Cardiac muscle cell (in vitro differentiated cells and primary cell): ENCODE measurements at regions not wholly inside any gene's neighbourhood (a gene's known extent, or its start where the extent isn't known, plus 50 kb on each side); places are given as distances from the start of the nearest gene placed in this dataset.

ENCODE experiments used
- DNase-seq, 2 donors: peaks; one replicate each; pipeline versions ENCODE4 v3.0.0 to v3.0.0-alpha.2; 2010 to 2017; ENCODE audit warnings: low read depth in 1 of 2, low spot score in 1 of 2
- H3K27ac ChIP-seq: fragments of 200-600 bp; sonication (generic); 2 replicates; pipeline ENCODE4 v1.5.1; 2016
- H3K27me3 ChIP-seq: fragments of 200-600 bp; sonication (generic); 2 replicates; pipeline ENCODE4 v1.6.0; 2016; ENCODE audit warnings: control low read depth
- H3K36me3 ChIP-seq: fragments of 200-600 bp; sonication (generic); 2 replicates; pipeline ENCODE4 v1.5.1; 2016; ENCODE audit warnings: control low read depth
- H3K4me1 ChIP-seq: fragments of 200-600 bp; sonication (generic); 2 replicates; pipeline ENCODE4 v1.8.1; 2017; ENCODE audit warnings: low read depth, mild to moderate bottlenecking, mixed run types
- H3K4me3 ChIP-seq: fragments of 200-600 bp; sonication (generic); 2 replicates; pipeline ENCODE4 v1.5.1; 2016; ENCODE audit warnings: mild to moderate bottlenecking
- H3K9me3 ChIP-seq: fragments of 200-600 bp; sonication (generic); 2 replicates; pipeline ENCODE4 v1.5.1; 2017; ENCODE audit warnings: low read depth, mild to moderate bottlenecking, control low read depth
- TF ChIP-seq, protein P1 (sequence below): IDR thresholded peaks from 2 replicates; pipeline ENCODE4 v1.5.1; 2012; ENCODE audit warnings: low read depth, mild to moderate bottlenecking, low read length

DNA sequence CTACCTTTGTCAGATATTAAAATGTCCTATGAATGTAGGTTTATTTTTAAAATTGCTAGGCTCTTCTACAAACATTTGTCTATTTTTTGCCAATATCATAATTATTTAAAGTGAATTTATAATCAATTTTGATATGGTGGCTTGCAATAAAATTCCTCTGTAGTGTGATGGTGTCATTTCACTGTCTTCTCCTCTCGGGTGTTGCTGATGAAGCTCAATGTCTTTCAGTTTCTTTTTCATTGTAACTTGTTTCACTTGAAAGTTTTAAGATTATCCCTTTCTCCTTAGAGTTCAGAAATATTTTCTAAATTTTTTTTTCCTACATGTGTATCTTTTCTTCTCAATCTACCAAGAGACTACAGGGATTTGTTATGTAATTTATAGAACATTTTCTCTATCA lies 267.1 kb upstream of the EDNRB start:
- Histone ChIP-seq H3K9me3 (no peaks in the 10 kb centered on the region), H3K27me3 (no peaks in the 10 kb centered on the region), H3K27ac (no peak overlapping the region), H3K4me3 (no peak overlapping the region), H3K36me3 (no peaks in the 10 kb centered on the region), H3K4me1 (no peaks in the 10 kb centered on the region)
- TF ChIP-seq, protein P1, sequence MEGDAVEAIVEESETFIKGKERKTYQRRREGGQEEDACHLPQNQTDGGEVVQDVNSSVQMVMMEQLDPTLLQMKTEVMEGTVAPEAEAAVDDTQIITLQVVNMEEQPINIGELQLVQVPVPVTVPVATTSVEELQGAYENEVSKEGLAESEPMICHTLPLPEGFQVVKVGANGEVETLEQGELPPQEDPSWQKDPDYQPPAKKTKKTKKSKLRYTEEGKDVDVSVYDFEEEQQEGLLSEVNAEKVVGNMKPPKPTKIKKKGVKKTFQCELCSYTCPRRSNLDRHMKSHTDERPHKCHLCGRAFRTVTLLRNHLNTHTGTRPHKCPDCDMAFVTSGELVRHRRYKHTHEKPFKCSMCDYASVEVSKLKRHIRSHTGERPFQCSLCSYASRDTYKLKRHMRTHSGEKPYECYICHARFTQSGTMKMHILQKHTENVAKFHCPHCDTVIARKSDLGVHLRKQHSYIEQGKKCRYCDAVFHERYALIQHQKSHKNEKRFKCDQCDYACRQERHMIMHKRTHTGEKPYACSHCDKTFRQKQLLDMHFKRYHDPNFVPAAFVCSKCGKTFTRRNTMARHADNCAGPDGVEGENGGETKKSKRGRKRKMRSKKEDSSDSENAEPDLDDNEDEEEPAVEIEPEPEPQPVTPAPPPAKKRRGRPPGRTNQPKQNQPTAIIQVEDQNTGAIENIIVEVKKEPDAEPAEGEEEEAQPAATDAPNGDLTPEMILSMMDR: no peak
- no peak for DNase-seq

DNA sequence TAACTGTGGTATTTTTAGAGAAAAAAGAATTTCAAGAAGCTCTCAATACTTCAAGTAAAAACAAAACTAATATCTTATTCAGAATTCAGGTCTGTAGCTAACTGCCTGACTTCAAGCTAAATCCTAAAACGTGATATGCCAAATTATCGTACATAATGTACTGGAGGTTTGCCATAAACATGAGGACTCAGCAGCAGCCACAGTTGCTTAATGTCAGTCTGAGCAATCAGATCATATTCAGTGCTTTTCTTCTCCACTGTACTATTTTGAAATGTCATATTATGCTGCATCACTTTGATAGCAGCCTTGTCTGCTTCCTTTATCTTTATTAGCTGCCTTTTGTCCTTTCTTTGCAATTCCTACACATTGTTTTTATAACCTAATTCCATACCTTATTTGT lies 265.1 kb upstream of the EDNRB start:
- TF ChIP-seq, protein P1: no peak
- H3K27me3 ChIP-seq: no peaks in the 10 kb centered on the region

DNA sequence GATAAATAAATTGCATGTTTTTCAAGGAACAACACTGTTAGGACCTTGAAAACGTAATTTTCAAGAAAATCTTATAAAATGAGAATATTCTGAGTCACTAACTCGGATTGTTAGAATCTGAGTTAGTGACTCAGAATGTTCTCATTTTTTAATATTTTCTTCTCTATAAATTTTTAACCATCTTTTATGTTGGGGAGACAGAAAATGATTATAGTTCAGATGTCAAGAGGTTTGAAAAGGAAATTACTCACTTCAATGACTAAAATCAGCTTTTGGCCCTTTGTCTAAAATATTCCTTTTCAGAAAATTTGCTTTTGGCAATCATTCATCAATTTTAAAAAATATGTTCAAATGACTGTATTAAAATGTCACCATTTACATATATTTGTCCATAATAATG lies 264.2 kb upstream of the EDNRB start:
- TF ChIP-seq, protein P1: no peak

More for the DNA sequence above, 265.1 kb upstream of the EDNRB start:
- DNase-seq: peak in 1 of 2 donors; percentile 13
- Histone ChIP-seq H3K27ac (no peak overlapping the region), H3K4me3 (no peak overlapping the region), H3K4me1 (no peaks in the 10 kb centered on the region), H3K9me3 (no peaks in the 10 kb centered on the region), H3K36me3 (no peaks in the 10 kb centered on the region)

DNA sequence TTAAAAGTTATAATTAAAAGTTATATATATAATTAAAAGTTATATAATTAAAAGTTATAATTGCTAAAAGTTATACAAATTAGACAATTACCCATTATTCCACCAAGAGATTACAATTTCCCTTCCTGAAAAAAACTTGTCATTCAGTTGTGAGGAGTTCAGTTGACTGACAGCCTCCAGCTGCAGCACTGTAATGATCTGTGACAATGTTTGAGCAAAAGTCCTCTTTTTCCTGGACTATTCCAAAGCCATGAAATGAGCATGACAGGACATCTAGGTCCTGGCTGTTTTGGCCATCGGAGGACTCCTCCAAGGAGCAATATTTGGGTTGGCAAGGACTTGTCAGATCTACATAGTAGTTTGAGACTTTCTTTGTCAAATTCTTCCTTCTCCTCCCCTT lies 258.7 kb upstream of the EDNRB start:
- no peaks in the 10 kb centered on the region for H3K9me3 ChIP-seq
- TF ChIP-seq, protein P1: no peak
- no peaks in the 10 kb centered on the region for H3K36me3 ChIP-seq
- H3K4me1 ChIP-seq: no peaks in the 10 kb centered on the region
- no peaks in the 10 kb centered on the region for H3K27me3 ChIP-seq
- DNase-seq: no peak
- no peak overlapping the region for H3K4me3 ChIP-seq
- H3K27ac ChIP-seq: no peak overlapping the region

More for the DNA sequence above, 264.2 kb upstream of the EDNRB start:
- no peak overlapping the region for H3K4me3 ChIP-seq
- no peak overlapping the region for H3K27ac ChIP-seq
- no peaks in the 10 kb centered on the region for H3K4me1 ChIP-seq
- H3K9me3 ChIP-seq: no peaks in the 10 kb centered on the region
- no peak for DNase-seq
- no peaks in the 10 kb centered on the region for H3K27me3 ChIP-seq
- no peaks in the 10 kb centered on the region for H3K36me3 ChIP-seq

DNA sequence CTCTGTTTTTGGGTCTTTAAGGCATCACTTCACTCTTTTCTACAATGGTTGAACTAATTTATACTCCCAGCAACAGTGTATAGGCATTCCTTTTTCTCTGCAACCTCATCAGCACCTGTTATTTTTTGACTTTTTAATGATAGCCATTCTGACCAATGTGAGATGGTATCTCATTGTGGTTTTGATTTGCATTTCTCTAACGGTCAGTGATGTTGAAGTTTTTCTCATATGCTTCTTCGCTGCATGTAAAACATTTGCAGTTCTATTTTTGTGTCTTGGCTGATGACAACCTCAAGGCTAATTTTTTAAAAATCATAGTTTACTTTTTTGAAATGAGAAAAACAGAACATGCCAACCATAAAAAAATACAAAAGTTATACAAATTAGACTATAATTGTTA lies 258.2 kb upstream of the EDNRB start:
- no peak for DNase-seq
- TF ChIP-seq, protein P1: no peak
- Histone ChIP-seq H3K9me3 (no peaks in the 10 kb centered on the region), H3K27me3 (no peaks in the 10 kb centered on the region), H3K27ac (no peak overlapping the region), H3K4me3 (no peak overlapping the region), H3K36me3 (no peaks in the 10 kb centered on the region), H3K4me1 (no peaks in the 10 kb centered on the region)

DNA sequence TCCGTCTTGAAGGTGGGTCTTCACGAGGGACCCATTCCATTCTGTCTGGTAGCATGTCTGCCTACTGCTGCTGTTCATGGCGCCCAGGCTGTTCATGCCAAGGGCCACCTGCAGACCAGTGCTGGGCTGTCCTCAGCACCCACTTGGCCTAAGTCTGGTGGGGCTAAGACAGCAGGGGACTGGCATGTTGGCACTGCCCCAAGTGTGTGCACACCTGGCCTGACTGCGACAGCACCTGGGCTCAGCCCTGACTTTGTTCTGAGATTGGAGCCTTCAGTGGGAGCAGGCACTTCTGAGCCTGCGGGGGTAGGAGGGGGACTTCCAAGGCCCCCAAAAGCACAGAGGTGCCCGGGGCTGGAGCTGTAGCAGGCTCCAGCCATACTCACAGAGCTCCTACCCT lies 250.8 kb upstream of the EDNRB start:
- Histone ChIP-seq H3K9me3 (no peaks in the 10 kb centered on the region), H3K27me3 (no peaks in the 10 kb centered on the region)
- TF ChIP-seq, protein P1: no peak

More for the DNA sequence above, 250.8 kb upstream of the EDNRB start:
- H3K4me3 ChIP-seq: no peak overlapping the region
- no peaks in the 10 kb centered on the region for H3K36me3 ChIP-seq
- DNase-seq: no peak
- no peak overlapping the region for H3K27ac ChIP-seq
- H3K4me1 ChIP-seq: no peaks in the 10 kb centered on the region
